HL-60/S4 treated with retinoic acid at 250 ng/mL for 4 days and 3 days (cell line): ENCODE measurements at regions not wholly inside any gene's neighbourhood (a gene's known extent, or its start where the extent isn't known, plus 50 kb on each side); places are given as distances from the start of the nearest gene placed in this dataset.
"Not testable (repeated sequence)": the region's sequence is repeated elsewhere in the genome, so short reads cannot be mapped to it uniquely, and the experiment has no call there.

Experiments
- in situ Hi-C: fragments of 300-500 bp; cut with MboI; formaldehyde crosslinking; loops from 2 replicates; pipeline ENCODE4 v1.7.0; 2022; ENCODE audit warnings: low sequenced_read_pairs

DNA sequence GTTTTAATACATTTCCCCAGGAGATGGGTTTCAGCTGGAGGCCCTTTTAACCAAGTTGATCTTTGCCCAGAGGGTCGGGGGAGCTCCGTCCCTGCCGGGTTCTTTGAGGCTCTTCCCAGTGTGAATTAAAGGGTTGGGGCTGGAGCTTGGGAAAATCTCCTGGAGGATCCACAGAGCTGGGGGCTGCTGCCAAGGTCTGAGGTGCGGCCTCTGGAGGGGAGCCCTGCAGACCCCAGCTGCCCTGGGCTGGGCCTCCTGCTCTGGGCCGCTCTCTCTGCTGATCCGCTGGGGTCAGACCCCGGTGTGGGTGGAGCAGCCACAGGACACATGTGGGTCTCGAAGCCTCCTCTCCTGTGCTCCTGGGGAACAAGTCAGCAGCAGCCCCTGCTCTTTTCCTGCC, 51.4 kb upstream of the SFSWAP start:
- in situ Hi-C loops, result not testable (repeated sequence)

DNA sequence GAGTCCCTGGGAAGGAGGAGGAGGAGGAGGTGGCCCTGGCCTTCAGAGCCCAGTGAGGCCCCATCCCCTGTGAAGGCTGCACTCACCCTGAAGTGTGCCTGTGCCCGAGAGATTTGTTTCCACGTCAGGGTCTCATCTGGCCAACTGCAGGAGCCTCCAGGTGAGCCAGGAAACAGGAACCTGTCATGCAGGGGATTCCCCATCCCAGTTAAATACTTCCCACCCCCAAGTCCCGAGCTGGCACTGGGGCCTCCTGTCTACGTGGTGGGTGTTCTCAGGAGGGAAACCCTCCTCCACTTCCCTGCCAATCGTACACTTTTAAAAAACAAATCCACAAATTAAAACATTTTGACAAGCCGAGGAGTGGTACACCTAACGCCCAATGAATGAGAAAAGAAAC, 50.9 kb upstream of the SFSWAP start:
- in situ Hi-C loops, result not testable (repeated sequence)

- in situ Hi-C loops, result not testable (repeated sequence)
Observed at GRCh38 chr12:131660401-131660800, 50.5 kb upstream of the SFSWAP start.
